ENCODE measurements at regions not wholly inside any gene's neighbourhood (a gene's known extent, or its start where the extent isn't known, plus 50 kb on each side); places are given as distances from the start of the nearest gene placed in this dataset.
"Not testable (repeated sequence)": the region's sequence is repeated elsewhere in the genome, so short reads cannot be mapped to it uniquely, and the experiment has no call there.

- DNase-seq (ENCODE audit: low read depth), result not testable (repeated sequence)
Measured at GRCh38 chr1:146640671-146641070, 297.5 kb upstream of the NBPF12 start.

- DNase-seq (ENCODE audit: low read depth), result not testable (repeated sequence)
Measured at GRCh38 chr1:146630302-146630701, 307.8 kb upstream of the NBPF12 start.

GRCh38 chr1:146618582-146618981 is 319.5 kb upstream of the NBPF12 start:
- not testable (repeated sequence) for DNase-seq (ENCODE audit: low read depth)

- DNase-seq (ENCODE audit: low read depth), result not testable (repeated sequence)
Measured at GRCh38 chr1:146604681-146605080, 333.4 kb upstream of the NBPF12 start.

- DNase-seq (ENCODE audit: low read depth), result not testable (repeated sequence)
Measured at GRCh38 chr1:146600720-146601307, 337.3 kb upstream of the NBPF12 start.

GRCh38 chr1:146599906-146600305 is 338.2 kb upstream of the NBPF12 start:
- not testable (repeated sequence) for DNase-seq (ENCODE audit: low read depth)

- DNase-seq (ENCODE audit: low read depth), result not testable (repeated sequence)
Measured at GRCh38 chr1:146581229-146581628, 352.4 kb upstream of the NOTCH2NLA start.

- not testable (repeated sequence) for DNase-seq (ENCODE audit: low read depth)
Measured at GRCh38 chr1:146567541-146567940, 338.7 kb upstream of the NOTCH2NLA start.

GRCh38 chr1:146558032-146558431 is 329.2 kb upstream of the NOTCH2NLA start:
- not testable (repeated sequence) for DNase-seq (ENCODE audit: low read depth)

GRCh38 chr1:146556405-146556804 is 327.6 kb upstream of the NOTCH2NLA start:
- DNase-seq (ENCODE audit: low read depth), result not testable (repeated sequence)

- DNase-seq (ENCODE audit: low read depth), result not testable (repeated sequence)
Measured at GRCh38 chr1:146552414-146552813, 323.6 kb upstream of the NOTCH2NLA start.

GRCh38 chr1:146548684-146549083 is 319.9 kb upstream of the NOTCH2NLA start:
- DNase-seq (ENCODE audit: low read depth), result not testable (repeated sequence)

- not testable (repeated sequence) for DNase-seq (ENCODE audit: low read depth)
Measured at GRCh38 chr1:146546189-146546588, 317.4 kb upstream of the NOTCH2NLA start.

GRCh38 chr1:146537775-146538373 is 309.1 kb upstream of the NOTCH2NLA start:
- not testable (repeated sequence) for DNase-seq (ENCODE audit: low read depth)

GRCh38 chr1:146536028-146536427 is 307.2 kb upstream of the NOTCH2NLA start:
- DNase-seq (ENCODE audit: low read depth), result not testable (repeated sequence)

- DNase-seq (ENCODE audit: low read depth), result not testable (repeated sequence)
Measured at GRCh38 chr1:146535575-146535974, 306.8 kb upstream of the NOTCH2NLA start.

GRCh38 chr1:146530958-146531357 is 302.1 kb upstream of the NOTCH2NLA start:
- DNase-seq (ENCODE audit: low read depth), result not testable (repeated sequence)

- DNase-seq (ENCODE audit: low read depth), result not testable (repeated sequence)
Measured at GRCh38 chr1:146522812-146523211, 294.0 kb upstream of the NOTCH2NLA start.

GRCh38 chr1:146522345-146522744 is 293.5 kb upstream of the NOTCH2NLA start:
- not testable (repeated sequence) for DNase-seq (ENCODE audit: low read depth)

- DNase-seq (ENCODE audit: low read depth), result not testable (repeated sequence)
Measured at GRCh38 chr1:146521804-146522203, 293.0 kb upstream of the NOTCH2NLA start.

- DNase-seq (ENCODE audit: low read depth), result not testable (repeated sequence)
Measured at GRCh38 chr1:146513754-146514153, 284.9 kb upstream of the NOTCH2NLA start.

- not testable (repeated sequence) for DNase-seq (ENCODE audit: low read depth)
Measured at GRCh38 chr1:146511047-146511777, 282.4 kb upstream of the NOTCH2NLA start.
